ENCODE measurements at regions not wholly inside any gene's neighbourhood (a gene's known extent, or its start where the extent isn't known, plus 50 kb on each side); places are given as distances from the start of the nearest gene placed in this dataset.

GRCh38 chr1:204756811-204757210, 71.3 kb upstream of the LRRN2 start:
- TF ChIP-seq SUZ12 (IDR thresholded peaks at IDR 0.05; ENCODE audit: extremely low read depth, insufficient read depth, insufficient read length) (no peak), ZNF274 (IDR thresholded peaks at IDR 0.05; ENCODE audit: low read depth, low read length) (no peak), YY1 (IDR thresholded peaks at IDR 0.05; ENCODE audit: insufficient read depth, insufficient read length) (no peak)
